Neural cell (in vitro differentiated cells): ENCODE measurements at regions not wholly inside any gene's neighbourhood (a gene's known extent, or its start where the extent isn't known, plus 50 kb on each side); places are given as distances from the start of the nearest gene placed in this dataset.

Source experiments
- H2AFZ ChIP-seq: fragments of 200-600, 300-800 bp; sonication (generic), shearing (Covaris generic); 2 replicates; pipeline ENCODE4 v1.6.0; 2014; ENCODE audit warnings: low read depth, mild to moderate bottlenecking, antibody characterized with exemption, low read length, moderate library complexity
- H3F3A ChIP-seq: fragments of 200-600 bp; shearing (Covaris generic); 2 replicates; pipeline ENCODE4 v1.6.1; 2016; ENCODE audit warnings: mild to moderate bottlenecking, moderate library complexity, mixed read lengths, antibody characterized with exemption, low read length; ENCODE audit not compliant: insufficient read depth, poor library complexity, severe bottlenecking
- H3K27ac ChIP-seq: fragments of 200-600, 300-800 bp; sonication (generic), shearing (Covaris generic); 2 replicates; pipeline ENCODE4 v1.5.1; 2014; ENCODE audit warnings: mild to moderate bottlenecking, low read length, moderate library complexity
- H3K27me3 ChIP-seq: fragments of 300-800, 200-600 bp; sonication (generic), shearing (Covaris generic); 2 replicates; pipeline ENCODE4 v1.6.0; 2014; ENCODE audit warnings: mild to moderate bottlenecking, low read depth, low read length, moderate library complexity; ENCODE audit not compliant: insufficient read depth
- H3K36me3 ChIP-seq: fragments of 300-800, 200-600 bp; sonication (generic), shearing (Covaris generic); 2 replicates; pipeline ENCODE4 v1.5.1; 2014; ENCODE audit warnings: mild to moderate bottlenecking, antibody characterized with exemption, low read length, moderate library complexity; ENCODE audit not compliant: insufficient read depth
- H3K4me2 ChIP-seq: fragments of 300-800, 200-600 bp; sonication (generic), shearing (Covaris generic); 2 replicates; pipeline ENCODE4 v1.6.0; 2014; ENCODE audit warnings: mild to moderate bottlenecking, low read length
- H3K4me3 ChIP-seq: fragments of 300-800, 200-600 bp; sonication (generic), shearing (Covaris generic); 2 replicates; pipeline ENCODE4 v1.5.1; 2014; ENCODE audit warnings: mild to moderate bottlenecking, low read length, moderate library complexity
- H3K79me2 ChIP-seq: fragments of 200-600 bp; shearing (Covaris generic); replicated peaks from 2 replicates; pipeline ENCODE4 v1.6.0; 2014; ENCODE audit warnings: mild to moderate bottlenecking, low read length, moderate library complexity; ENCODE audit not compliant: insufficient read depth
- H3K9ac ChIP-seq: fragments of 300-800, 200-600 bp; sonication (generic), shearing (Covaris generic); 2 replicates; pipeline ENCODE4 v1.6.1; 2016; ENCODE audit warnings: mild to moderate bottlenecking, low read length, mixed read lengths
- H3K9me2 ChIP-seq: fragments of 200-600 bp; shearing (Covaris generic); 2 replicates; pipeline ENCODE4 v1.6.1; 2016; ENCODE audit warnings: mild to moderate bottlenecking, low read length, mixed read lengths; ENCODE audit not compliant: insufficient read depth
- H3K9me3 ChIP-seq: fragments of 200-600, 300-800 bp; sonication (generic), shearing (Covaris generic); 2 replicates; pipeline ENCODE4 v1.6.1; 2016; ENCODE audit warnings: mild to moderate bottlenecking, mixed run types, low read length, moderate library complexity, mixed read lengths
- H4K20me1 ChIP-seq: fragments of 200-600 bp; shearing (Covaris generic); 2 replicates; pipeline ENCODE4 v1.6.1; 2016; ENCODE audit warnings: mild to moderate bottlenecking, mixed run types; ENCODE audit not compliant: insufficient read depth
- EP300 ChIP-seq: fragments of 450-650 bp; conservative IDR thresholded peaks from 2 replicates; pipeline ENCODE4 v1.6.1; 2014; ENCODE audit warnings: antibody characterized with exemption, mild to moderate bottlenecking, moderate library complexity; ENCODE audit not compliant: poor library complexity, severe bottlenecking
- EZH2 ChIP-seq: fragments of 200-600, 300-800 bp; shearing (Covaris generic), sonication (generic); IDR thresholded peaks from 2 replicates; pipeline ENCODE4 v1.6.1; 2014; ENCODE audit warnings: antibody characterized with exemption, low read length, borderline replicate concordance, mild to moderate bottlenecking; ENCODE audit not compliant: insufficient read depth, poor library complexity, severe bottlenecking
- MXI1 ChIP-seq: fragments of 450-650 bp; conservative IDR thresholded peaks from 2 replicates; pipeline ENCODE4 v1.6.1; 2014; ENCODE audit warnings: antibody characterized with exemption, mild to moderate bottlenecking; ENCODE audit not compliant: poor library complexity, severe bottlenecking
- POLR2AphosphoS5 ChIP-seq: IDR thresholded peaks from 2 replicates; pipeline ENCODE4 v1.6.1; 2012
- RAD21 ChIP-seq: fragments of 450-650 bp; conservative IDR thresholded peaks from 2 replicates; pipeline ENCODE4 v1.6.1; 2014; ENCODE audit warnings: antibody characterized with exemption, mild to moderate bottlenecking, moderate library complexity
- SMC3 ChIP-seq: fragments of 450-650 bp; conservative IDR thresholded peaks from 2 replicates; pipeline ENCODE4 v1.6.1; 2014; ENCODE audit warnings: antibody characterized with exemption, mild to moderate bottlenecking, moderate library complexity; ENCODE audit not compliant: poor library complexity
- TAF1 ChIP-seq: IDR thresholded peaks from 2 replicates; pipeline ENCODE4 v1.6.1; 2012; ENCODE audit warnings: low read depth
- TF ChIP-seq, protein P1 (sequence below): IDR thresholded peaks from 2 replicates; pipeline ENCODE4 v1.6.1; 2012; ENCODE audit warnings: borderline replicate concordance
- TF ChIP-seq, protein P2 (sequence below): fragments of 450-650 bp; IDR thresholded peaks from 2 replicates; pipeline ENCODE4 v1.5.1; 2014; ENCODE audit warnings: antibody characterized with exemption, mild to moderate bottlenecking, moderate library complexity; ENCODE audit not compliant: poor library complexity, severe bottlenecking

DNA sequence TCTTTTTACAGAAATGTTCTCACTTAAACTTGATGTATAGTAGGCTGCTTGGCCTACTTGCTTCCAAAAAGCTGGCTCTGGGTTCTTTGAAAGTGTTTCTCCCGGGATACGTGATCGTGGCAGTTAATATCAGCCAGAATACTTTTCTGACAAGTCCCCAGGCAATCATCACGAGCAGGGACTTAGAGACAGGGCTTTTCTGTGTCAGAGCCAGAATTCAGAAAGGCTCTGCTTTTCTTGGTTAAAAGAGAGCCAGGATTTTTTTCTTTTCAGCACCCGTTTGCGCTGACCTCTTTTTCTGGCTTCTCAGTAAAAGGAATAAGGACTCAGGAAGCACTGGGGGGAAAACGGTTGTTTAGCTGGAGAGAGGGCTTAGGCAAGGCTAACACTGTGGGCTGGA, 57.8 kb upstream of the ARHGAP5 start:
- Histone ChIP-seq H3K27ac (no peak overlapping the region), H3K9me2 (no peaks in the 10 kb centered on the region), H3K4me3 (no peak overlapping the region), H3F3A (no peaks in the 10 kb centered on the region), H3K4me2 (no peak overlapping the region), H3K27me3 (no peaks in the 10 kb centered on the region), H3K9ac (no peak overlapping the region), H3K36me3 (no peaks in the 10 kb centered on the region), H4K20me1 (no peaks in the 10 kb centered on the region), H2AFZ (no peak overlapping the region), H3K79me2 (no peaks in the 10 kb centered on the region), H3K9me3 (no peaks in the 10 kb centered on the region)
- TF ChIP-seq, protein P1, sequence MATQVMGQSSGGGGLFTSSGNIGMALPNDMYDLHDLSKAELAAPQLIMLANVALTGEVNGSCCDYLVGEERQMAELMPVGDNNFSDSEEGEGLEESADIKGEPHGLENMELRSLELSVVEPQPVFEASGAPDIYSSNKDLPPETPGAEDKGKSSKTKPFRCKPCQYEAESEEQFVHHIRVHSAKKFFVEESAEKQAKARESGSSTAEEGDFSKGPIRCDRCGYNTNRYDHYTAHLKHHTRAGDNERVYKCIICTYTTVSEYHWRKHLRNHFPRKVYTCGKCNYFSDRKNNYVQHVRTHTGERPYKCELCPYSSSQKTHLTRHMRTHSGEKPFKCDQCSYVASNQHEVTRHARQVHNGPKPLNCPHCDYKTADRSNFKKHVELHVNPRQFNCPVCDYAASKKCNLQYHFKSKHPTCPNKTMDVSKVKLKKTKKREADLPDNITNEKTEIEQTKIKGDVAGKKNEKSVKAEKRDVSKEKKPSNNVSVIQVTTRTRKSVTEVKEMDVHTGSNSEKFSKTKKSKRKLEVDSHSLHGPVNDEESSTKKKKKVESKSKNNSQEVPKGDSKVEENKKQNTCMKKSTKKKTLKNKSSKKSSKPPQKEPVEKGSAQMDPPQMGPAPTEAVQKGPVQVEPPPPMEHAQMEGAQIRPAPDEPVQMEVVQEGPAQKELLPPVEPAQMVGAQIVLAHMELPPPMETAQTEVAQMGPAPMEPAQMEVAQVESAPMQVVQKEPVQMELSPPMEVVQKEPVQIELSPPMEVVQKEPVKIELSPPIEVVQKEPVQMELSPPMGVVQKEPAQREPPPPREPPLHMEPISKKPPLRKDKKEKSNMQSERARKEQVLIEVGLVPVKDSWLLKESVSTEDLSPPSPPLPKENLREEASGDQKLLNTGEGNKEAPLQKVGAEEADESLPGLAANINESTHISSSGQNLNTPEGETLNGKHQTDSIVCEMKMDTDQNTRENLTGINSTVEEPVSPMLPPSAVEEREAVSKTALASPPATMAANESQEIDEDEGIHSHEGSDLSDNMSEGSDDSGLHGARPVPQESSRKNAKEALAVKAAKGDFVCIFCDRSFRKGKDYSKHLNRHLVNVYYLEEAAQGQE: no peak
- no peak for TF ChIP-seq TAF1
- TF ChIP-seq, protein P2, sequence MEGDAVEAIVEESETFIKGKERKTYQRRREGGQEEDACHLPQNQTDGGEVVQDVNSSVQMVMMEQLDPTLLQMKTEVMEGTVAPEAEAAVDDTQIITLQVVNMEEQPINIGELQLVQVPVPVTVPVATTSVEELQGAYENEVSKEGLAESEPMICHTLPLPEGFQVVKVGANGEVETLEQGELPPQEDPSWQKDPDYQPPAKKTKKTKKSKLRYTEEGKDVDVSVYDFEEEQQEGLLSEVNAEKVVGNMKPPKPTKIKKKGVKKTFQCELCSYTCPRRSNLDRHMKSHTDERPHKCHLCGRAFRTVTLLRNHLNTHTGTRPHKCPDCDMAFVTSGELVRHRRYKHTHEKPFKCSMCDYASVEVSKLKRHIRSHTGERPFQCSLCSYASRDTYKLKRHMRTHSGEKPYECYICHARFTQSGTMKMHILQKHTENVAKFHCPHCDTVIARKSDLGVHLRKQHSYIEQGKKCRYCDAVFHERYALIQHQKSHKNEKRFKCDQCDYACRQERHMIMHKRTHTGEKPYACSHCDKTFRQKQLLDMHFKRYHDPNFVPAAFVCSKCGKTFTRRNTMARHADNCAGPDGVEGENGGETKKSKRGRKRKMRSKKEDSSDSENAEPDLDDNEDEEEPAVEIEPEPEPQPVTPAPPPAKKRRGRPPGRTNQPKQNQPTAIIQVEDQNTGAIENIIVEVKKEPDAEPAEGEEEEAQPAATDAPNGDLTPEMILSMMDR: no peak
- TF ChIP-seq EZH2: no peak
- TF ChIP-seq EP300: no peak
- TF ChIP-seq RAD21: no peak
- no peak for TF ChIP-seq POLR2AphosphoS5
- TF ChIP-seq MXI1: no peak
- no peak for TF ChIP-seq SMC3

DNA sequence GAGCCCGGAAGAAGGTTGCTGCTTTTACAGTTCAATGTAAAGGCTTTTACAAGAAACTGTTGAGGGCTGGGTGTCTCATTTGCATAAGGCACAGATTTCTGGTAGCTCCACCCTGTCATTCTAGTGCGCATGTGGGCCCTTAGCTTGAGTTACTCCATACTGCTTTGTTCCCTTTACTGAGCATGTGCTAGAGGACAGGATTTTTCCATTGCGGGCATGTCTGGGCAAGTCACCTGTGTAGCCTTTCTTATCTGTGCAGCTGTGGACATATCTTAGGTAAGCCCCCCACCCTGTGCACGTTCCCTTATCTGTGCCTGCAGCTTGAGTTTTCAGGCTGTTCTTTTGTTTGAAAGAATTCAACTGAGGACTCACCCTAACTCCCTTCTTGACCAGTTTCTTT, 56.2 kb upstream of the ARHGAP5 start:
- H3K9ac ChIP-seq: no peak overlapping the region
- H3K4me2 ChIP-seq: no peak overlapping the region
- H3K4me3 ChIP-seq: no peak overlapping the region
- no peaks in the 10 kb centered on the region for H4K20me1 ChIP-seq
- no peak for TF ChIP-seq MXI1
- TF ChIP-seq TAF1: no peak
- no peak for TF ChIP-seq SMC3
- no peak for TF ChIP-seq POLR2AphosphoS5
- TF ChIP-seq, protein P1: no peak
- TF ChIP-seq EZH2: no peak
- TF ChIP-seq, protein P2: no peak
- TF ChIP-seq RAD21: no peak
- TF ChIP-seq EP300: no peak
- no peaks in the 10 kb centered on the region for H3K79me2 ChIP-seq
- no peaks in the 10 kb centered on the region for H3K36me3 ChIP-seq
- H3K9me2 ChIP-seq: no peaks in the 10 kb centered on the region
- no peak overlapping the region for H3K27ac ChIP-seq
- no peaks in the 10 kb centered on the region for H3F3A ChIP-seq
- no peaks in the 10 kb centered on the region for H3K9me3 ChIP-seq
- no peak overlapping the region for H2AFZ ChIP-seq
- no peaks in the 10 kb centered on the region for H3K27me3 ChIP-seq
